ENCODE measurements at regions not wholly inside any gene's neighbourhood (a gene's known extent, or its start where the extent isn't known, plus 50 kb on each side); places are given as distances from the start of the nearest gene placed in this dataset.

GRCh38 chr17:72467841-72468653, 347.2 kb downstream of the SOX9 start:
- peaks cover 7% of the 10 kb centered on the region for H3K4me1 Mint-ChIP-seq
- Histone ChIP-seq H3K27me3 (ENCODE audit: control insufficient read depth, insufficient read depth, low read length, poor library complexity, severe bottlenecking) (peaks cover 10% of the 10 kb centered on the region), H3K27ac (ENCODE audit: low read depth, low read length) (no peak overlapping the region), H3K4me3 (ENCODE audit: low read length) (no peak overlapping the region), H3K9ac (ENCODE audit: extremely low read depth, low read length, poor library complexity, severe bottlenecking) (no peak overlapping the region), H3K4me1 (ENCODE audit: control insufficient read depth, insufficient read depth, low read length) (no peaks in the 10 kb centered on the region), H3K9me3 (ENCODE audit: control insufficient read depth, low read length) (no peaks in the 10 kb centered on the region), H3K36me3 (ENCODE audit: control insufficient read depth, insufficient read depth, low read length) (no peaks in the 10 kb centered on the region)
- H3K27ac Mint-ChIP-seq, result no peak overlapping the region
- peak; percentile 70 for DNase-seq
- TF ChIP-seq, protein P1, sequence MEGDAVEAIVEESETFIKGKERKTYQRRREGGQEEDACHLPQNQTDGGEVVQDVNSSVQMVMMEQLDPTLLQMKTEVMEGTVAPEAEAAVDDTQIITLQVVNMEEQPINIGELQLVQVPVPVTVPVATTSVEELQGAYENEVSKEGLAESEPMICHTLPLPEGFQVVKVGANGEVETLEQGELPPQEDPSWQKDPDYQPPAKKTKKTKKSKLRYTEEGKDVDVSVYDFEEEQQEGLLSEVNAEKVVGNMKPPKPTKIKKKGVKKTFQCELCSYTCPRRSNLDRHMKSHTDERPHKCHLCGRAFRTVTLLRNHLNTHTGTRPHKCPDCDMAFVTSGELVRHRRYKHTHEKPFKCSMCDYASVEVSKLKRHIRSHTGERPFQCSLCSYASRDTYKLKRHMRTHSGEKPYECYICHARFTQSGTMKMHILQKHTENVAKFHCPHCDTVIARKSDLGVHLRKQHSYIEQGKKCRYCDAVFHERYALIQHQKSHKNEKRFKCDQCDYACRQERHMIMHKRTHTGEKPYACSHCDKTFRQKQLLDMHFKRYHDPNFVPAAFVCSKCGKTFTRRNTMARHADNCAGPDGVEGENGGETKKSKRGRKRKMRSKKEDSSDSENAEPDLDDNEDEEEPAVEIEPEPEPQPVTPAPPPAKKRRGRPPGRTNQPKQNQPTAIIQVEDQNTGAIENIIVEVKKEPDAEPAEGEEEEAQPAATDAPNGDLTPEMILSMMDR (conservative IDR thresholded peaks at IDR 0.05), result no peak
- no peaks in the 10 kb centered on the region for H3K36me3 Mint-ChIP-seq (ENCODE audit: low read depth)
- 59% methylated on average over 6 to 20 of the region's 21 CpGs for WGBS, 2 experiments (ENCODE audit: insufficient coverage in 1 of 2, insufficient read length in 1 of 2)
- H3K9me3 Mint-ChIP-seq, result peaks cover 5% of the 10 kb centered on the region
- H3K4me3 Mint-ChIP-seq, result no peak overlapping the region
- H3K27me3 Mint-ChIP-seq (ENCODE audit: insufficient read depth), result peaks cover 23% of the 10 kb centered on the region

GRCh38 chr17:72468841-72469240, 348.0 kb downstream of the SOX9 start:
- Histone ChIP-seq H3K9me3 (ENCODE audit: control insufficient read depth, low read length) (no peaks in the 10 kb centered on the region), H3K9ac (ENCODE audit: extremely low read depth, low read length, poor library complexity, severe bottlenecking) (no peak overlapping the region), H3K36me3 (ENCODE audit: control insufficient read depth, insufficient read depth, low read length) (no peaks in the 10 kb centered on the region), H3K4me1 (ENCODE audit: control insufficient read depth, insufficient read depth, low read length) (no peaks in the 10 kb centered on the region), H3K27me3 (ENCODE audit: control insufficient read depth, insufficient read depth, low read length, poor library complexity, severe bottlenecking) (peaks cover 10% of the 10 kb centered on the region), H3K27ac (ENCODE audit: low read depth, low read length) (no peak overlapping the region), H3K4me3 (ENCODE audit: low read length) (no peak overlapping the region)
- Mint-ChIP-seq H3K27me3 (ENCODE audit: insufficient read depth) (peaks cover 21% of the 10 kb centered on the region), H3K4me3 (no peak overlapping the region), H3K4me1 (peaks cover 7% of the 10 kb centered on the region), H3K36me3 (ENCODE audit: low read depth) (no peaks in the 10 kb centered on the region), H3K9me3 (peaks cover under 1% of the 10 kb centered on the region), H3K27ac (no peak overlapping the region)
- TF ChIP-seq, protein P1 (conservative IDR thresholded peaks at IDR 0.05), result no peak
- WGBS, 2 experiments (ENCODE audit: insufficient coverage in 1 of 2, insufficient read length in 1 of 2), result 93 to 96% methylated on average over 4 of the region's 4 CpGs
- no peak for DNase-seq

GRCh38 chr17:72470121-72470705, 349.4 kb downstream of the SOX9 start:
- WGBS, 2 experiments (ENCODE audit: insufficient coverage in 1 of 2, insufficient read length in 1 of 2), result 87 to 89% methylated on average over 8 to 10 of the region's 11 CpGs
- Mint-ChIP-seq H3K4me1 (peaks cover 7% of the 10 kb centered on the region), H3K27me3 (ENCODE audit: insufficient read depth) (peaks cover 16% of the 10 kb centered on the region)

More at GRCh38 chr17:72470121-72470705, 349.4 kb downstream of the SOX9 start:
- H3K4me3 Mint-ChIP-seq, result no peak overlapping the region
- peaks cover 2% of the 10 kb centered on the region for H3K9me3 Mint-ChIP-seq
- TF ChIP-seq, protein P1 (conservative IDR thresholded peaks at IDR 0.05), result no peak
- Histone ChIP-seq H3K4me3 (ENCODE audit: low read length) (no peak overlapping the region), H3K4me1 (ENCODE audit: control insufficient read depth, insufficient read depth, low read length) (no peaks in the 10 kb centered on the region), H3K36me3 (ENCODE audit: control insufficient read depth, insufficient read depth, low read length) (no peaks in the 10 kb centered on the region), H3K27ac (ENCODE audit: low read depth, low read length) (no peak overlapping the region), H3K9me3 (ENCODE audit: control insufficient read depth, low read length) (no peaks in the 10 kb centered on the region), H3K9ac (ENCODE audit: extremely low read depth, low read length, poor library complexity, severe bottlenecking) (no peak overlapping the region), H3K27me3 (ENCODE audit: control insufficient read depth, insufficient read depth, low read length, poor library complexity, severe bottlenecking) (peaks cover 9% of the 10 kb centered on the region)
- no peaks in the 10 kb centered on the region for H3K36me3 Mint-ChIP-seq (ENCODE audit: low read depth)
- DNase-seq, result no peak
- no peak overlapping the region for H3K27ac Mint-ChIP-seq

Measured in endodermal cell (in vitro differentiated cells).